Epithelial cell of proximal tubule (primary cell): ENCODE measurements at regions not wholly inside any gene's neighbourhood (a gene's known extent, or its start where the extent isn't known, plus 50 kb on each side); places are given as distances from the start of the nearest gene placed in this dataset.

Source experiments
- DNase-seq: peaks from one replicate; pipeline ENCODE4 v3.0.0-alpha.2; 2011; ENCODE audit warnings: low read depth
- H3K4me3 ChIP-seq: 2 replicates; pipeline ENCODE4 v1.5.1; 2011; ENCODE audit warnings: low read depth, mild to moderate bottlenecking, low read length
- TF ChIP-seq, protein P1 (sequence below): conservative IDR thresholded peaks from 2 replicates; pipeline ENCODE4 v1.5.1; 2012; ENCODE audit warnings: low read depth, mild to moderate bottlenecking, low read length

DNA sequence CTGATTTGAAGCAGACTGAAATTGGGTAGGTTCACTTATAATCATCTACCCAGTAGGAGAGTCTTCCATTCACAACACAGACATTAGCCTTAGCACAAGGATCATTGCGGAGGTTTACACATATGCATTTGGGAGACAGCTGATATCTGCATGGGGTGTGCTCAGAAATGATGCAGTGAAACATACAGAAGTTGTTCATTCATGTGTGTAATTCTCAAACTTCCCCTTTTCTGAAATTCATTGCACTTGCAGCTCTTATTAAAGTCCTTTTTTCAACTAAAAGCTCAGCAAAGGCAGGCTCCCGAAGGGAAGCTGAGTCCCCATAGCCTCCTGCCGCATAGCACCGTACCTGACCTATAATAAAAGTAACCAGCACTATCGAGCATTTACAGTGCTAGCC, 218.3 kb upstream of the CRY1 start:
- TF ChIP-seq, protein P1, sequence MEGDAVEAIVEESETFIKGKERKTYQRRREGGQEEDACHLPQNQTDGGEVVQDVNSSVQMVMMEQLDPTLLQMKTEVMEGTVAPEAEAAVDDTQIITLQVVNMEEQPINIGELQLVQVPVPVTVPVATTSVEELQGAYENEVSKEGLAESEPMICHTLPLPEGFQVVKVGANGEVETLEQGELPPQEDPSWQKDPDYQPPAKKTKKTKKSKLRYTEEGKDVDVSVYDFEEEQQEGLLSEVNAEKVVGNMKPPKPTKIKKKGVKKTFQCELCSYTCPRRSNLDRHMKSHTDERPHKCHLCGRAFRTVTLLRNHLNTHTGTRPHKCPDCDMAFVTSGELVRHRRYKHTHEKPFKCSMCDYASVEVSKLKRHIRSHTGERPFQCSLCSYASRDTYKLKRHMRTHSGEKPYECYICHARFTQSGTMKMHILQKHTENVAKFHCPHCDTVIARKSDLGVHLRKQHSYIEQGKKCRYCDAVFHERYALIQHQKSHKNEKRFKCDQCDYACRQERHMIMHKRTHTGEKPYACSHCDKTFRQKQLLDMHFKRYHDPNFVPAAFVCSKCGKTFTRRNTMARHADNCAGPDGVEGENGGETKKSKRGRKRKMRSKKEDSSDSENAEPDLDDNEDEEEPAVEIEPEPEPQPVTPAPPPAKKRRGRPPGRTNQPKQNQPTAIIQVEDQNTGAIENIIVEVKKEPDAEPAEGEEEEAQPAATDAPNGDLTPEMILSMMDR: no peak
- H3K4me3 ChIP-seq: no peak overlapping the region

DNA sequence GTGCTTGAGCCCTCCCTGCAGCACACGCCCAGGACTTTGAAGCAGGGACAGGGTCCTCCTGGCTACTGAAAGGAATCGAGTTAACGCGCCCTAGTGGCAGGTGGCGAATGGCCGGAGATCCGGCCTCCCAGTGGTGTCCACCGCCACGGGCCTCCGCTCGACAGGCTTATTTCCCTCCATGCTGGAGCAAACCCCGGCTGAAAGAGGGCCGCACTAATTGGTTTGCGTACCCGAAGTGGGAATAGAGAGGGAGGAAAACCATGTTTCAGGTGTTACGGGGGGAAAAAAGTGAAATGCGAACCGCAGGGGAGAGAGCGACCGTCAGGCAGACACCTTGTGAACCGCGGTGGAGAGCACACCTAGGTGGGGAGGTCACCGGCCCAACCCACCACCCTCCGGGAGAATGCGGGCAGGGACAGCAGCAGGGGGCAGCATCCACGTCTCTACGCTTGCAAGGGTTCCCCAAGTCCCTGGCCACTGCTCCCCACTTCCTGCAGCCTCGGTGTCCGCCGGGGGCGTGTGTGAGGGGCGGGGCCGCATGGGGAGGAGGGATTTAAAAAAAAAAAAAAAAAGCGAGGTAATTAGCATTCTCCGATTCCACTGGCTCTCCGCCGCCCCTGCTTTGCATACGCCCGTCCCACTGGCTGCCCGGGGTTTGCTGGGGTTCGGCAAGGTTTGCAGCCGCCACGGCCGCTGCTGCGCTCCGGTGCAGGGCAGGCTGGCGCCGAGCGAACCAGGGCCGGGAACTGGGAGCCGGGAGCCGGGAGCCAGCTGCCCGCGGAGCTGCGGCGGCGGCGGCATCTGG, 224.6 kb upstream of the CRY1 start:
- TF ChIP-seq, protein P1: peak; percentile 64
- DNase-seq: no peak

More for the DNA sequence above, 218.3 kb upstream of the CRY1 start:
- DNase-seq: no peak

DNA sequence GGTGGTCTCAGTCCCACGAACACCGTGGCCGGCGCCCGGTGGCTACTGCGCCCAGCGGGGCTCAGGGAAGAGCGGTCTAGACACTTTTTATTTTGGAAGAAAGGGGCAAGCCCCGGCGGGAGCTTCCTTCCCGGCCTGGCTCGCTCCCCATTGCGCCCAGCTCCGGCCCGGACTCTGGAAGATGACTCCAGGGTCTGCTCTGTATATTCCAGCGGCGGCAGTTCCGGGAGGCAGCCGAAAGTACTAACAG, 225.1 kb upstream of the CRY1 start:
- H3K4me3 ChIP-seq: peak overlapping the region; percentile 68
- DNase-seq: no peak
- TF ChIP-seq, protein P1: no peak

More for the DNA sequence above, 224.6 kb upstream of the CRY1 start:
- peak overlapping the region; percentile 68 for H3K4me3 ChIP-seq

DNA sequence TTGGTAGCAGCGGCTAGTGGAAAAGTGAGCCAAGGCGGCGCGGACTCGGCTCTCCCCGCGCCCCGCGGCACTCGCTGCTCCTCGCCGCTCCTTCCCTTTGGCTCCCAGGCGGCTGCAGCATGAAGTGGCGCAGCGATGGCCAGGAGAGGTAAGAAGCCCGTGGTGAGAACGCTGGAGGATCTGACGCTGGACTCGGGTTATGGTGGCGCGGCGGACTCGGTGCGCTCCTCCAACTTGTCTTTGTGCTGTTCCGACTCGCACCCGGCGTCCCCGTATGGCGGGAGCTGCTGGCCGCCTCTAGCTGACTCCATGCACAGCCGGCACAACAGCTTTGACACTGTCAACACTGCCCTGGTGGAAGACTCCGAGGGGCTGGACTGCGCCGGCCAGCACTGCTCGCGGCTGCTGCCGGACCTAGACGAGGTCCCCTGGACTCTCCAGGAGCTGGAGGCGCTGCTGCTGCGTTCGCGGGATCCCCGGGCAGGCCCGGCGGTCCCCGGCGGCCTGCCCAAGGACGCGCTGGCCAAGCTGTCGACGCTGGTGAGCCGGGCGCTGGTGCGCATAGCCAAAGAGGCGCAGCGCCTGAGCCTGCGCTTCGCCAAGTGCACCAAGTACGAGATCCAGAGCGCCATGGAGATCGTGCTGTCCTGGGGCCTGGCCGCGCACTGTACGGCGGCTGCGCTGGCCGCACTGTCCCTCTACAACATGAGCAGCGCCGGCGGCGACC, 225.6 kb upstream of the CRY1 start:
- peak overlapping the region; percentile 68 for H3K4me3 ChIP-seq
- TF ChIP-seq, protein P1: no peak
- no peak for DNase-seq

DNA sequence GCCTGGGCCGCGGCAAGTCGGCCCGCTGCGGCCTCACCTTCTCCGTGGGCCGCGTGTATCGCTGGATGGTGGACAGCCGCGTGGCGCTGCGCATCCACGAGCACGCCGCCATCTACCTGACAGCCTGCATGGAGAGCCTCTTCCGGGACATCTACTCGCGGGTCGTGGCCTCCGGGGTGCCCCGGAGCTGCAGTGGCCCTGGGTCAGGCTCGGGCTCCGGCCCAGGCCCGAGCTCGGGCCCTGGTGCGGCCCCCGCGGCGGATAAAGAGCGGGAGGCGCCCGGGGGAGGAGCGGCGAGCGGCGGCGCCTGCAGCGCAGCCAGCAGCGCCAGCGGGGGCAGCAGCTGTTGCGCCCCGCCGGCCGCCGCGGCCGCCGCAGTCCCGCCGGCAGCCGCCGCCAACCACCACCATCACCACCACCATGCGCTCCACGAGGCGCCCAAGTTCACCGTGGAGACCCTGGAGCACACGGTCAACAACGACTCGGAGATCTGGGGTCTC, 226.2 kb upstream of the CRY1 start:
- no peak for DNase-seq
- TF ChIP-seq, protein P1: no peak
- H3K4me3 ChIP-seq: peak overlapping the region; percentile 68

DNA sequence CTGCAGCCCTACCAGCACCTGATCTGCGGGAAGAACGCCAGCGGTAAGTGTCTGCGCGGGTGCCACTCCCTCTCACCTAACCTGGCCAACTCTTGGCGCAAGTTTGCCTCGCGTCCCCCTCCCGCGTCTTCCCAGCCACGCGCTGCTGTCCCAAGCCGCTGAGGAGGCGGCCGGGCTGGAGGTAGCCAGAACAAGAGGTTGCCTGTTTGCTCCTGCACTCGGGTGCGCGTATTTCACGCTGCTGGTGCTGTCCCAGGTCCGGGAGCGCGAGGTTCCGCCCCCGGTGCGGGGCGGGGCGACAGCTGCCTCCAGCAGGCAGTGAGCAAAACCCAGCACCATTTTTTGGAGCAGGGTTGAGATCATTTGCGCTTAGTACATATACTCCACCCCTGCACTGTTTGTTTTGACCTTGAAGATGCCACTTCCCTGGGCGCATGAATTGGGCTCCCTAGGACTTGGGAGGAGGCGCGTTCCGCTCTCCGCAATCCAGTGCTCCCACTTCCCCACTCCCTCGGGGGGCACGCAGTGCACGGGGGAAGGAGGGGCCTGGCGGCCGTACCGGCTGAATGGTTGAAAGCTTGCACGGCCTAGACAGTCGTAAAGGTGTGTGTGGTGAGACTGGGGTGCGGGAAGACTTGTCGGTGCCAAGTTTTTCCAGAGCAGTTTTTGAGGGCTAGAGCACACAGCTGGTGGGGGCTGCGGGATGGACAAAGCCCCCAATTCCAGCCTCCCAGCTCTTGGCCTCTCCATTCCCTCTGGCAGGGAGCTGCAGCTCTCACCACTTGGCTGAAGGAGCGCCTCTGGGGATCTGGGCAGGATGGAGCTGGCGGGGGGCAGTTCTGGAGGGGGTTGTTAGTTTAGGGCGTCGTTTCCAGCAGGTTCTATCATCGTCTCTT, 226.9 kb upstream of the CRY1 start:
- TF ChIP-seq, protein P1: no peak
- H3K4me3 ChIP-seq: peak overlapping the region; percentile 68
- no peak for DNase-seq
